ENCODE measurements at regions not wholly inside any gene's neighbourhood (a gene's known extent, or its start where the extent isn't known, plus 50 kb on each side); places are given as distances from the start of the nearest gene placed in this dataset.

DNA sequence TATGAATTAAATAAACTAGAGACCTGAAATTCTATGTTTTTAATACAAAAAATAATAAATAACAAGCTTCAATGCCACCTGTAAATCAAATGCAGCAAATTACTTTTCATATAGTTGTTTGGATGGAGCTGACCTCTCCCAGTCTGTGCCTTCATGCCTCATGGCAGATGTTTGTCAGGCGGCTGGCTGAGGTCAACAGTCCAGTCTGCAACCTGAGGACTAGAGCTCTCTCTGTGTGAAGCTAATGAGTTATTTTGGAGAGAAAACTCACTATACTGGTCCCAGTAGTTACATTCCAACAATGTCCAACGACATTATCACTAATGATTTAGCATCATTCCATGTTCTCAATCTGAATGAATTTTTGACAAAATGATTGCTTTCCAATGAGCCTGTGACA, 746.2 kb upstream of the POM121L12 start:
- TF ChIP-seq, protein P1, sequence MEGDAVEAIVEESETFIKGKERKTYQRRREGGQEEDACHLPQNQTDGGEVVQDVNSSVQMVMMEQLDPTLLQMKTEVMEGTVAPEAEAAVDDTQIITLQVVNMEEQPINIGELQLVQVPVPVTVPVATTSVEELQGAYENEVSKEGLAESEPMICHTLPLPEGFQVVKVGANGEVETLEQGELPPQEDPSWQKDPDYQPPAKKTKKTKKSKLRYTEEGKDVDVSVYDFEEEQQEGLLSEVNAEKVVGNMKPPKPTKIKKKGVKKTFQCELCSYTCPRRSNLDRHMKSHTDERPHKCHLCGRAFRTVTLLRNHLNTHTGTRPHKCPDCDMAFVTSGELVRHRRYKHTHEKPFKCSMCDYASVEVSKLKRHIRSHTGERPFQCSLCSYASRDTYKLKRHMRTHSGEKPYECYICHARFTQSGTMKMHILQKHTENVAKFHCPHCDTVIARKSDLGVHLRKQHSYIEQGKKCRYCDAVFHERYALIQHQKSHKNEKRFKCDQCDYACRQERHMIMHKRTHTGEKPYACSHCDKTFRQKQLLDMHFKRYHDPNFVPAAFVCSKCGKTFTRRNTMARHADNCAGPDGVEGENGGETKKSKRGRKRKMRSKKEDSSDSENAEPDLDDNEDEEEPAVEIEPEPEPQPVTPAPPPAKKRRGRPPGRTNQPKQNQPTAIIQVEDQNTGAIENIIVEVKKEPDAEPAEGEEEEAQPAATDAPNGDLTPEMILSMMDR (conservative IDR thresholded peaks at IDR 0.05 in 1 of 2, IDR thresholded peaks at IDR 0.05 in 1 of 2; ENCODE audit: extremely low read depth in 1 of 2, insufficient read depth in 1 of 2, low read depth in 1 of 2, low read length in 2 of 2) = no peak
- no peak for TF ChIP-seq EZH2 (IDR thresholded peaks at IDR 0.05; ENCODE audit: borderline replicate concordance, low read length)

Data from mammary epithelial cell (primary cell).